ENCODE measurements at regions not wholly inside any gene's neighbourhood (a gene's known extent, or its start where the extent isn't known, plus 50 kb on each side); places are given as distances from the start of the nearest gene placed in this dataset.

DNA sequence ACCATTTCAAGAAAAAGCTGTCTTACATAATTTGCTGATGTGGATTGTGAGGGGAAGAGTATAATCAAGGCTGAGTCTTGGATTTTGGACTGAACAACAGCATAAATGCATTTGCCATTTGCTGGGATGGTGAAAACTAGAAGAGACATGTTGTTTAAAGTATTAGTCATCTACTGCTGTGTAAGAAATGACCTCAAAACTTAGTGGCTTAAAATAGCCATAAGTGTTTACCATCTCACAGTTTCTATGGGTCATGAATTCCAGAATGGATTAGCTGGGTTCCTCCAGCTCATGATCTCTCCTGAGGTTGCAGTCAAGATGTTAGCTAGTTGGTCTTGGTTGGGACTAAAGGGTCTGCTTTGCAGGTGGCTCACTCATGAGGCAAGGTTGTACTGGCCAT, 66.2 kb downstream of the SCN11A start:
- TF ChIP-seq, protein P1, sequence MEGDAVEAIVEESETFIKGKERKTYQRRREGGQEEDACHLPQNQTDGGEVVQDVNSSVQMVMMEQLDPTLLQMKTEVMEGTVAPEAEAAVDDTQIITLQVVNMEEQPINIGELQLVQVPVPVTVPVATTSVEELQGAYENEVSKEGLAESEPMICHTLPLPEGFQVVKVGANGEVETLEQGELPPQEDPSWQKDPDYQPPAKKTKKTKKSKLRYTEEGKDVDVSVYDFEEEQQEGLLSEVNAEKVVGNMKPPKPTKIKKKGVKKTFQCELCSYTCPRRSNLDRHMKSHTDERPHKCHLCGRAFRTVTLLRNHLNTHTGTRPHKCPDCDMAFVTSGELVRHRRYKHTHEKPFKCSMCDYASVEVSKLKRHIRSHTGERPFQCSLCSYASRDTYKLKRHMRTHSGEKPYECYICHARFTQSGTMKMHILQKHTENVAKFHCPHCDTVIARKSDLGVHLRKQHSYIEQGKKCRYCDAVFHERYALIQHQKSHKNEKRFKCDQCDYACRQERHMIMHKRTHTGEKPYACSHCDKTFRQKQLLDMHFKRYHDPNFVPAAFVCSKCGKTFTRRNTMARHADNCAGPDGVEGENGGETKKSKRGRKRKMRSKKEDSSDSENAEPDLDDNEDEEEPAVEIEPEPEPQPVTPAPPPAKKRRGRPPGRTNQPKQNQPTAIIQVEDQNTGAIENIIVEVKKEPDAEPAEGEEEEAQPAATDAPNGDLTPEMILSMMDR (IDR thresholded peaks at IDR 0.05), result no peak
- TF ChIP-seq, protein P2, sequence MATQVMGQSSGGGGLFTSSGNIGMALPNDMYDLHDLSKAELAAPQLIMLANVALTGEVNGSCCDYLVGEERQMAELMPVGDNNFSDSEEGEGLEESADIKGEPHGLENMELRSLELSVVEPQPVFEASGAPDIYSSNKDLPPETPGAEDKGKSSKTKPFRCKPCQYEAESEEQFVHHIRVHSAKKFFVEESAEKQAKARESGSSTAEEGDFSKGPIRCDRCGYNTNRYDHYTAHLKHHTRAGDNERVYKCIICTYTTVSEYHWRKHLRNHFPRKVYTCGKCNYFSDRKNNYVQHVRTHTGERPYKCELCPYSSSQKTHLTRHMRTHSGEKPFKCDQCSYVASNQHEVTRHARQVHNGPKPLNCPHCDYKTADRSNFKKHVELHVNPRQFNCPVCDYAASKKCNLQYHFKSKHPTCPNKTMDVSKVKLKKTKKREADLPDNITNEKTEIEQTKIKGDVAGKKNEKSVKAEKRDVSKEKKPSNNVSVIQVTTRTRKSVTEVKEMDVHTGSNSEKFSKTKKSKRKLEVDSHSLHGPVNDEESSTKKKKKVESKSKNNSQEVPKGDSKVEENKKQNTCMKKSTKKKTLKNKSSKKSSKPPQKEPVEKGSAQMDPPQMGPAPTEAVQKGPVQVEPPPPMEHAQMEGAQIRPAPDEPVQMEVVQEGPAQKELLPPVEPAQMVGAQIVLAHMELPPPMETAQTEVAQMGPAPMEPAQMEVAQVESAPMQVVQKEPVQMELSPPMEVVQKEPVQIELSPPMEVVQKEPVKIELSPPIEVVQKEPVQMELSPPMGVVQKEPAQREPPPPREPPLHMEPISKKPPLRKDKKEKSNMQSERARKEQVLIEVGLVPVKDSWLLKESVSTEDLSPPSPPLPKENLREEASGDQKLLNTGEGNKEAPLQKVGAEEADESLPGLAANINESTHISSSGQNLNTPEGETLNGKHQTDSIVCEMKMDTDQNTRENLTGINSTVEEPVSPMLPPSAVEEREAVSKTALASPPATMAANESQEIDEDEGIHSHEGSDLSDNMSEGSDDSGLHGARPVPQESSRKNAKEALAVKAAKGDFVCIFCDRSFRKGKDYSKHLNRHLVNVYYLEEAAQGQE (IDR thresholded peaks at IDR 0.05; ENCODE audit: insufficient read depth in 1 of 2, low read depth in 2 of 2, low read length in 1 of 2), result no peak
